GM12874 (cell line): ENCODE measurements at regions not wholly inside any gene's neighbourhood (a gene's known extent, or its start where the extent isn't known, plus 50 kb on each side); places are given as distances from the start of the nearest gene placed in this dataset.

Experiments used
- CTCF ChIP-seq: IDR thresholded peaks from 2 replicates; pipeline ENCODE4 v1.5.1; 2011; ENCODE audit warnings: low read depth, mild to moderate bottlenecking, control low read depth, low read length, moderate library complexity; ENCODE audit not compliant: insufficient read depth

GRCh38 chr5:174338185-174339010 is 292.9 kb downstream of the NSG2 start:
- no peak for TF ChIP-seq CTCF

- no peak for TF ChIP-seq CTCF
Observed at GRCh38 chr5:174339130-174339529, 293.6 kb downstream of the NSG2 start.

GRCh38 chr5:174340226-174340625 is 294.7 kb downstream of the NSG2 start:
- no peak for TF ChIP-seq CTCF

GRCh38 chr5:174342696-174343095 is 297.2 kb downstream of the NSG2 start:
- TF ChIP-seq CTCF: no peak

- TF ChIP-seq CTCF: no peak
Observed at GRCh38 chr5:174343826-174344225, 298.3 kb downstream of the NSG2 start.

GRCh38 chr5:174344335-174344734 is 298.8 kb downstream of the NSG2 start:
- TF ChIP-seq CTCF: no peak

GRCh38 chr5:174347183-174347582 is 301.7 kb downstream of the NSG2 start:
- TF ChIP-seq CTCF: no peak
